GM18868 (cell line): ENCODE measurements at regions not wholly inside any gene's neighbourhood (a gene's known extent, or its start where the extent isn't known, plus 50 kb on each side); places are given as distances from the start of the nearest gene placed in this dataset.
"Not testable (repeated sequence)": the region's sequence is repeated elsewhere in the genome, so short reads cannot be mapped to it uniquely, and the experiment has no call there.

Experiments used
- ATAC-seq: cut with Tn5 transposase; IDR thresholded peaks from one replicate; pipeline ENCODE4 v1.9.1; 2021; ENCODE audit warnings: mild to moderate bottlenecking, moderate library complexity; ENCODE audit not compliant: unreplicated experiment

DNA sequence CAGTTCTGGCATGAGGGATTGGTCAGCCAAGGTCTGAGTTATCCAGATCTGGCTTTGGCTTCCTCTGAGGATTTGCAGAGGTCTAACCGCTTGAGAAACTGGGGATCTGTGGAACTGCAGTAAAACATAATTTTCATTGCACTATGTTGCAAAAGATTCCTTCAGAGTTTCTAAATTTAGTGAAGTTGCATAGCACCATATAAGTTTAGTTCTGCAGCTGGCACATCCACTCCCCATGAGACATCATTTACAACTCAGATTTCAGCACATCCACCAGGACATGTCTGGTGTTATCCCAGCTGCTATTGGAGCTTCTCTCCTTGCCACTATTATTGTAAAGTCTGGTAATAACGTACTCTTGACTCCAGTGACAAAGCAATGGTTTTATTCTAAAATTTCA is 181.5 kb downstream of the CWF19L2 start:
- ATAC-seq = no peak

DNA sequence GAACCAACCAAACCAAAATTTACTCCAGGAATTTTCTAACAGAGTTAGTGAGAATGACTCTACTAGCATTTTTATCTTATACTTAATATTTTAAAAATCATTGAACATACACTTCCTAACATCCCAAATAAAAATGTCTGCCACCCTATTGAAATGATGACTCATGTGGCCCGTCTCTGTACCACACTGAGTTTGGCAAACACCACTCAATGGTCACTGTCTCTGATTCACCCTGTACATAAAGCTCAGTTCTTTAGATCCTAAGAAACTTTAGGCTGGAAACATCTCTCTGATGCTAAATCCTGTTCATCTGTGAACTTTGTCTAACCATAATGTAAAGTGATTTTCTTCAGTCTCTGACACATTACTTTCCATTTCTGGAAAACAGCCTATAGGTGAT is 182.0 kb downstream of the CWF19L2 start:
- ATAC-seq = no peak

DNA sequence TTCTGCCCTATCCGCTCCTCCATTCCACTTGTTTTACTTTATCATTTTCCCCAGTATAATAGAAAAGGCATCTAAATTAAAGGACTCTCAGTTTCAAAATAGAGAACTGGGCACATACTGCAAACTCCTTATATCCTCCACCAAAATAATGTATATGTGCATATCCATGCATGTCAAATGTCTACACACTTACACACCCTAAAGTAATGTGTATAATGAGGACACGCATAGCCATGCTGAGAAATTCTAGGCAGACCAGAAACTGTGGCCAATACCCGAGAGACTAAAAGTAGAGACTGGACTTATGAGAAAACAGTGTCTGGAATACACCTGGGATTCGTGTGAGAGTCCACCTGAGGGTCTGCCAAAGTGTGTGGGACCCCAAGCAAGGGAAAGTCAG is 183.5 kb downstream of the CWF19L2 start:
- ATAC-seq = no peak

DNA sequence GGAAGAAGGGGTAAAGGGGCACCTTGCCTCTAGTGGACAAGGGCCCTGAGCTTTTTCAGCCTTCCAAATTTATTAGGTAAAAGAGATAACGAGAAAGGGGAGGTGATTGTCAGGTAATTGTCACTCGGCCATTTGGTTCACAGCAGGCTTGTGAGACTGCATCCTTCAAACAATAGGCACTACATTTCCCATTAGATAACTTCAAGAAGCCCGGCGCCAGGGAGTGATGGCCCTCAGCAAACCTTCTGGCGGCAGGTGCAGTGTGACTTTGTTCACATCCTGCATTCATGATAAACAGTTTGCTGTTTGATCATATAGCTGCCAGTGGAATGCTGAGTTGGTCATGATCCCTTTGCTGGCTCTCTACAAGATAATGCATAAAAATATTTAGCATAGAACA is 185.1 kb downstream of the CWF19L2 start:
- no peak for ATAC-seq

DNA sequence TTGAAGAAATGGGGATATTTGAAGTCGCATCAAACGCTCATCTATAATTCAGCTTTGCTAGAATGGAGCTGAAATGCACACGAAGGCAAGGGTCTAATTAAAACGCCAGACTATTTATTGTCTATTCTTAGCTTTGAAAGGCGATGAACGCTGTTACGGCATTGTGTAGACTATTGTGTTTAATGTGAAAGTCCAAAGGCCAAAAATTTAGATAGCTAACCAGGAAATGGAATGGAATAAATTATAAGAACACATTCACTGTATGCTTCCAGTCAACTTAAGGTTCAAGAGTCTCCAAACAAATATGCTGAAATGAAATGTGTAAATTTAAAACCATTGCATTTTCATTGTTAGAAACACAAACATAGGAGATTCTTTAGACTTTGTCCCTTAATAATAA is 186.2 kb downstream of the CWF19L2 start:
- ATAC-seq = no peak

DNA sequence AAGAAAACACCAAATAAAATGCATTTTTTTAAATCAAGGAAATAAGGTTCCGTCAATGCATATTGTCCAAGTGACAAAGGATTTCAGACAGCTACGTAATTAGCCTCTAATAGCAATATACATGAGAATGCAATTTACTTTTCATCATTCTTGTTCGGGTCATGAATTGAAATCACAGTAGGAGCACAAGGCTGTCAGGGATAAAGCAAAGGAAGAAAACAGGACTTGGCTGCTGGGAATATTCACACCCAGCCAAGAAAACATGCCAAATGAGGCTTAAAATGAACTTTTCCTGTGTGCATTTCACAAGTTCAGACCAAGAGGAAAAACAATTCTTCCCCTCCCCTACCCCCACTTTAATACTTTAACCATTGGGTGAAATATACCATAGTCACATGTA is 188.6 kb downstream of the CWF19L2 start:
- ATAC-seq = no peak

DNA sequence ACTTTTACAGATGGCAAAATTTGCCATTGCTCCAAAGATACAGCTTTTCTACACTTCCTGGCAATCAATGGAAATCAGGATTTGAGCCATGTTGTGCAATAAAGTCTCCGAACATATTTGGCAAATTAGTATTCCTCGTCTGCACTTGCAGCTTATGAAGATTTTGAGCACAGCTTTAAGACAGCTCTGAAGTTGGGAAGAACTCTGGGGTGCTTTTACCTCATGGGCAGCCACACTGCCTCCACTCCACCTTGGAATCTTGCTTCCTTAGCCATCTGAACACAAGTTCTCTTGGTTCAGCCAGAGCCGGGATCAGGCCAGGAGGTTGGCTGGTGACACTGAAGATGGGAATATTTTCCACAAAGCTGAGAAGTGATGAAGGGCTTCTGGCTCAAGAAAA is 191.2 kb downstream of the CWF19L2 start:
- no peak for ATAC-seq

DNA sequence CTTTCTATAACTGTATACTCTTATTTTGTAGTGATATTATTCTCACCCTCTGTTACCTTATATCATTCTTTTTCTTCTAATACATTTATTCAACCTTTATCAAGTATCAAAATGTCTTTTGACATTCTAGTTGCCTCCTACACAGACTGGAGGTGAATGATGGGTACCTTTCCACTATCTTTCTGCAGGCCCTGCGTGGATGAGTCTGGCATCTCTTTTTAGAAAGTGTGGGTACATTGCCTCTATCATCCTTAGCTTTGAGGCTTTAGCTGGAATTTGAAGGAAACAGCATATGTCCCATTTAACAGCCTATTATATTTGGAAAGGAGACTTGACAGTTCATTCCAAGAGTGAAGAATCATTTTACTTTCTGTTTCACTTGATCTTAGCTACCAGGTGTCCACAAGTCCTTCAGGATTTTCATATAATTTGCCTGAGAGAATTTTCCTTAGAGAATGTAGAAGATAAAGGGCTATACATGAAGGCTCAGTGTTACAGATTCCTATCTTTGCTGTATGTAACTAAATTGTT is 192.0 kb downstream of the CWF19L2 start:
- ATAC-seq = no peak

DNA sequence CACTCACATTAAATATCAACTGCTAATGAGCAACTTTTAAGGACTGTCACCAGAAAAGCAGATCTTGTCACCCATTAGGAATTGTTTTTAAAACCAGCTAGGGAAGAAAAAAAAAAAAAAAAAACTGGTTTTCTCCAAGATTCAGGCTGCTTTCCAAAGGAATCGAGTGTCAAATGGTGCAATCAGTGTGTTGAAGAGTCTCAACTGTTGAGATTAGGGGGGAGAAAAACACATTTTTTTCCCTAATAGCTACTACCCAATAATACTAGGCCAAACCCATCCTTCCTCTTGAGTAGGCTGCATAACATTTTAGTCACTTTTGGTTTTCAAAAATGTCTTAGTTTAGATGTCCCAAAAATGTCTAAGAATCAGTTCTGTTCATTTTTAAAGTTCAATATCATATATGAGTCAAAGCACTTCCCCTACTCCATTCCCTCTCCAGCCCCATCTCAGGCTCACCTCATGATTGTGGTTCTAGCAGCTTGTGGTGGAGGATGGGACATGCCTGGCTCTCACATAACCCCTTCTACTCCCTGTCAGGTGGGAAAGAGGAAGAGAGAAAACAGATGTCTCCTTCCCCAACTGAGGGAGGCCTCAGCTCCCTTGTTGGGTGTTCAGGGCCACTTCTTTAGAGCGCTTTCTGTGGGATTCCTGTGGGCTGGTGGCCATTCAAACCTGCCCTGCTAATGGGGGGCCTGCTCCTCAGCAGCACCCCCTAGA is 193.6 kb downstream of the CWF19L2 start:
- ATAC-seq = peak; percentile 68

DNA sequence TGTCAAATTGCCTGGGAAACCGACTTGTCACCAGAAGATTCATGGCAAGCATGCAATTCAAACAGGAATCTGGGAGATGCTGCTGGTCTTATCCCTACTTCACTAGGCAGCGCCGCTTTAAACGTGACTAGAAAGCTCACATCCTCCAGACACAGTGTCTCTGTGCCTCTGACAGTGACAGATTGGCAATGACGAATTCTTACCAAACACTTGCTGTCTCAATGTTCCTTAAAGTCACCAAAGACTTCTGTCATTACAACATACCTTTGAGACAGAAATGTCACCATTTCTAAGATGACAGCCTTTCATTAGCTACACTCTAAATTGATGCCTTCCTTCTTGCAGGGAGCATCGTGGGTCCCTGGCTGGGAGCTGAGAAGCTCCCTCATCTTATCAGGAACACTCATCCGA is 197.8 kb downstream of the CWF19L2 start:
- ATAC-seq = no peak

DNA sequence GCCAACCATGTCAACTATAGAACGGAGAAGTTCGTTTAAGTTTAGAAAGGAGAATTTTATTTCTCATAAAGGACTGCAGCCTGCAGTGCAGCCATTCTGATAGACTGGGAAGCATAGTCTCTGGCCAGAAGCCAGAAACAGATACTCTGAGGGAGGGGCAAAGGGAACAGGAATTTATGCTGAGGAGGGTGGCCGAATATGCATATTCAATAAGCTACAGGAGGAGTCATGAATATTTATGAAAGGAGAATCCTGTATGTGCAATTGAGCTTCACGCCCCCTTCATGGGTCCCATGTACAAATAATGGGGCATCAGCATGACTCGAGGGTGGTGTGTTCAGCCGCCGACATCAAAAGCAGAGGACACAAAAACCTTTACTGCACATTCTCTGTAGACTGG is 199.9 kb downstream of the CWF19L2 start:
- ATAC-seq = no peak

DNA sequence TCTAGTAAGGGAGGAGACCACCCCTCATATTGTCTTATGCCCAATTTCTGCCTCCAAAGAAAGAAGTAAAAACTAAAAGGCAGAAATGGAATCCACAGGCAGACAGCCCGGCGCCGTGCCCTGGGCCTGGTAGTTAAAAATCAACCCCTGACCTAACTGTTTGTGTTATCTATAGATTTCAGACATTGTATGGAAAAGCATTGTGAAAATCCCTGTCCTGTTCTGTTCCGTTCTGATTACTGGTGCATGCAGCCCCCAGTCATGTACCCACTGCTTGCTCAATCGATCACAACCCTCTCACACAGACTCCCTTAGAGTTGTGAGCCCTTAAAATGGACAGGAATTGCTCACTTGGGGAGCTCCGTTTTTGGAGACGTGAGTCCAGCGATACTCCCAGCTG is 204.0 kb downstream of the CWF19L2 start:
- ATAC-seq = not testable (repeated sequence)

DNA sequence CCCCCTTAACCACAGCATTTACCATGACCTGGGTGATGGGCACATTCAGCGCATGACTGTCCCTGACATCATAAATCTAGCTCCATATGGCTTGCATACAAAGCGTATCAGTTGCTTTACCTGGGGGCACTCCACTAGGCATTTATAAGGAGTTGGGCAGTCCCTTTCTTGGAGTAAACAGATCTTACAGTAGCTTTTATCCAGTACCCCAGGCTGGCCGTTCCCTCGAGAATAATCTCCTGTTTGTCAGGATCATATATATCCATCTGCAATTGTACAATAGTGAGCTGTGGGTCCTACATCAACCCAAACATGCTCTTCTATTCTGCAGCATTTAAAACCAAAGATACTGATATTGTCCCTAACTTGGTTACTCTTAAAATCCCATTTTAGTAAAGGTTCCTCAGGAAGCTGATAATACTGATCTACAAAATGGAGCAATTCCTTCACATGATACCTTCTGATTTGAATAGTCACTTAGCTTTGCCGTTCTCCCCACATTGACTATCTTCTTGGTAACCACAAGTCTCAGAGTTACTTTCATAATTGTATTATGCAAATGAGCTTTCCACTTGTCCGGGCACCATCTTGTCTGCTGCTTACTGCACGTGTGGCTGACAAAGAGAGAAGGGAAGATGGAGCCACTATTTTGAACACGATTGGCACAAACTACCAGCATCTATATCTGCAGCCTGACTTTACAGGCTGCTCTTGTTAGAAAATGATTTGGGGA is 205.0 kb downstream of the CWF19L2 start:
- peak; percentile 82 for ATAC-seq

DNA sequence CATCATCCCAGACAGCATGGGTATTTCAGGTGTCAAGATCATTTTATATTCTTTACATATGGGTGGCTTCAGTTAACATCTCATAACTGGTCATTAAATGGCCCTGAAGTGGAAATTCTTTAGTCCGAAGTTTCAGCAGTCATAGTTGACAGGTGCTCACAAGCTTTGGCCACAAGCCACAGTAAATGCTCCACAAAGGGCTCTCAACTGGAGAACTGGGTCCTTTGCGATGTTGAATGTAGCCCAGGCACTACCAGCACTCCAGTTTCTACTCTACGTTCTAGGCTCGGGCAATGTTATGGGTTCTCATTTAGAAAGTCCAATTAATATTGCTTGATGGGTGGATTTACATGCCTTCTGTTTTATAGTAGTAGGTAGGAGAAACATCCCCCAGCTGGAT is 206.3 kb downstream of the CWF19L2 start:
- no peak for ATAC-seq

DNA sequence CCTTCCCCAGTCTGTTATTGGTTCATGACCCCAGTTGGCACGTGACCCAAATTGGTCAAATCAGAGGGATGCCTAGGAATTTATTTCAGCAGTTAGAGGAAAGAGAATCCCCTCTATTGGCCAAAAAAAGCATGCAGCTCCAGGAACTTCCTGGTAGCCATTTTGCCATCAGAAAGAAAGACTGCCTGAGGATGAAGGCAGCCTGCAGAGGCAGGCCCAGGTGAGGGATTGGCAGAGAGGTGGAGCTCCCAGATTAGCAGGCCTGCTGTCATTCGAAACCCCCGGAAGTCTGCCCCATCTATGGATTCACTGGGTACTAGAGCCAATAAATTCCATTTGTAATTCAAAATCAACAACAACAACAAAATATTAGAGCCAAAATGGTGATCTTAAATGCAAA is 207.6 kb downstream of the CWF19L2 start:
- no peak for ATAC-seq

DNA sequence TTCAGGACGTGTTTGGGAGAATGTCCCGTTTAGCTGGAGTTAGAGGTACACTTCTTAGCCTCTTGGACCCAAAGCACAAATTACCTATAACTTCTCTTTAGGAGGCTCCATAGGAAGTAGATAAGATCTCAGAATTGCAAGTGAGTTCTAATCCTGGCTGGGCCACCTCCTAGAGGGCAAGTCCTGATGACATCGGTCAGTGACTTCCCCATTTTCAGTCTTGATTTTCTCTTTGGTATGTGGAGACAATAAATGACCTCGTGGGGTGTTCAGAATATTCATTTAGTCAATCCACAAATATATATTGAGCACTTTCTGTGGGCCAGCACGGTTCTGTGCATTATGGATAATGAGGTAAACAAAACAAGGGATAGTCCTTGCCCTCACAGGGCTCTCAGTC is 208.6 kb downstream of the CWF19L2 start:
- no peak for ATAC-seq

DNA sequence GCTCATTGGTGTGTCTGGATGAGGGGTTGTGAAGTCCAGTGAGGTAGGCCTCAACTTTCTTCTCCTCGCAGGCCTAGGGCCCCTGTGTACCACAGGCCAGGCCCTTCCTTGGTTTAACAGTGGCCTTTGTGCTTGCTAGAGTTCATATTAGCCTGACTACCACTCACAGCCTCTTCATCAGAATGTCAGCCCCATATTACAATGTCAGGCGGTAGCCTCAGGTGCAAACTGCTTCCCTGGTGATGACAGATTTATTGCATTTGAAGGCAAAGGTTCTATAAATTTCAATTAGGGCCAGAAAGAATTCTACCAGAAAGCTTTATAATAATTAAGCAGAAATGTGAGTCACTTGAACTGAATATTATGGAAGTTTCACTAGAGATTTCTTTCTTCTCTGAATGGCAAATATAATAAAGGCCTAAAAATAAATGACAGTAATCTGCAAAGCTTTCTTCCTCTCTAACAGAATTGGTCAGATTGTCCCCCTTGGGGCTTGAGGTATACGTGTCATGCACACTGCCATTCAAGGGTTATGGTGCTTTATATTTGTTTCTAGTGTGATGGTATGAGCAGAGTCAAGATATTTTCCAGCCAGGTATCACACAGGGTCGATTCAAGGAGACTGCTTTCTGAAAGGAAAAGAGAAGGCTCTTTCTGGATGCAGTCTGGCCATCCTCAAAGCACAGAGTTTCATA is 210.3 kb downstream of the CWF19L2 start:
- ATAC-seq = no peak

DNA sequence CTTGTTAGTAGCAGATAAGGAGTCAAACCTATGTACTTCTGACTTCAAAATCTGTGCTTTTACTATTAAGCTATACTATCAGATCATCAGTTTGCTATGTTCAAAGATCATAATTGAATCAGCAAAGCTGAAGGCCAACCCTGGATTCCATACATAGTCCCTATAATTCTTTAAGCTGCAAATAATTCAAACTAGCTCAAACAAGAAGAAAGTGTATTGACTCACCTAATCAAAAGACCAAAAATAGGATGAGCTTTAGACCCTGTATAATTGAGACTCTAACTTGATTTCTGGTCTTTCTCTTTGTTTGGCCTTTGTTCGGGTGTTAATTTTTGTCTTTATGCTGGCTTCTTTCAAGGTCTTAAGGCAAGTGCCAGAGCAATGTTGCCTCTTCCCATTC is 213.7 kb downstream of the CWF19L2 start:
- no peak for ATAC-seq

DNA sequence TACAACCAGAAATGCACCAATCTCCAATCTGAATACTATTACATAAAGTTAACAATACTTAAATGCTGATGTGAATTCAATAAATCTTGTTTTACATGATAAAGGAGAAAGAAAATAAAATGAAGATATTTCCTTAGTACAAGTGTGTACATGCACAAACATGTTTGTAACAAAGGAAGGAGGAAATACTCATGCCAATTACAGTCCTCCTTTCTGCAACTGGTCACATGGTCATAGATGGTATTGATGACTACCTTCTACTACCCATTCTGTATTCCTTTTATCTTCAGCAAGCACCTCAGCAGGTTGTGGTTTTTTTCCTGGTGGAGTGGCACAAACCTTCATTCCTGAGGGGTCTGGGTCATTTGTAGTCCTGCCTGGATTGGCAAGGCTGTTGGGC is 214.2 kb upstream of the GUCY1A2 start:
- ATAC-seq = no peak

DNA sequence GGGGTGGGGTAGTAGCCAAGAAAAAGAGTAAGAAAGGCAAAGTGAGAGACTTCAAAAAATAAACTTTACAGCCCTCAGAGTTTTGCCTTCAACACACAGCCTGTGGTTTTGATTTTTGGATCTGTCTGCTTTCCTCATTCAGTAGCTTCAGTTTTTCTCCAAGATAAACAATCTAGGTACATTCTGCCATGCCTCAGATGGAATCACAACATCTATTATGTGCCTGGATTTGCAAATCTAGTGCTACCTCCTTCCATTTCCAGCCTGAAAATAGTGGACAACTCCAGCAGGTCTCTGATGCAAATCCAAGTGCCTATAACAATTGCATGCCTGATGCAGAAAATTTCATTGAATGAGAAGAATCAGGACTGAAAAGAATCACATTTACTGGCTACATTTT is 206.6 kb upstream of the GUCY1A2 start:
- no peak for ATAC-seq

DNA sequence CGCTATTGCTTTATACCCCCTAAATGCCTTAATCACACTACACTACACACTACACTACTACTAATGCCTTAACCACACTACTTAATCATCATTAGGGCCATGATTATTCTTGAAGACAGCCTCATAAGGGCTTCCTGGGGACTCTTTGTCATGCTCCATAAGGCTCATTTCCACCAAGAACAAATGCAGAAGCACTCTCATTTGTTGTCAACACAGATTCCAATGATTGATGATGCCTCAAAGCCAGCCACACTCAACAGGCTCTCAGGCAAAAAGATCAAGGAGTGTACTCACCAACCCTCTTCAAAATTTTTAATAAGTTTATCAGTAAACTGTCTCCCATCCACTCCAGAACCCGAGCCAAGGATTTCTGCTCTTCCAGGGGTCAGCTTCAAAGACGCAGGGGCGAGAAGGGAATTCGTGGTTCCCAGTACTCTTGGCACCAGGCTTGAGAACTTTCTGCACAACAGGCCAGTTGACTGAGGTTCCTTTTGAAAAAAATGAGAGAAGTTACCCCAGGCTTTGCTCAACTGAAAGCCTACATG is 204.7 kb upstream of the GUCY1A2 start:
- ATAC-seq = no peak

DNA sequence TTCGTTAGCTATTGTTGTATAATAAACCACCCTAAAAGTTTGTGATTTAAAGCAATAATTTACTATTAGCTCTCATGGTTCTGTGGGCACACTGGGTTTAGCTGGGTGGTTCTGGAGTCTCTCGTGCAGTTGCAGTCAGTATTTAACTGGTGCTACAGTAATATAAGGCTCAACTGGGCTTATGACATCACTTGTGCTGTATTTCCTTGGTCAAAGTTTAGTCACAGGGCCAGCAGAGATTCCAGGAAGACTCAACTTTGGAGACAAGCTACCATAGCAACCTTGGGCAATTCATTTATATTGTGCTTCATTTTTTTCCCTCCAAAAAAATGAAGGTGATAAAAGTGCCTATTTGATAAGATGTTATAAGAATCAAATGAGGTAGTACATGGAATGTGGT is 204.2 kb upstream of the GUCY1A2 start:
- ATAC-seq = no peak
